GM18907 (cell line): ENCODE measurements at regions not wholly inside any gene's neighbourhood (a gene's known extent, or its start where the extent isn't known, plus 50 kb on each side); places are given as distances from the start of the nearest gene placed in this dataset.
A peak's percentile ranks its signal among the peaks of the same experiment; 100 is the strongest.
"Not testable (repeated sequence)": the region's sequence is repeated elsewhere in the genome, so short reads cannot be mapped to it uniquely, and the experiment has no call there.

ENCODE experiments used
- ATAC-seq: cut with Tn5 transposase; IDR thresholded peaks from one replicate; pipeline ENCODE4 v1.9.1; 2021; ENCODE audit warnings: mild to moderate bottlenecking, moderate library complexity; ENCODE audit not compliant: unreplicated experiment

DNA sequence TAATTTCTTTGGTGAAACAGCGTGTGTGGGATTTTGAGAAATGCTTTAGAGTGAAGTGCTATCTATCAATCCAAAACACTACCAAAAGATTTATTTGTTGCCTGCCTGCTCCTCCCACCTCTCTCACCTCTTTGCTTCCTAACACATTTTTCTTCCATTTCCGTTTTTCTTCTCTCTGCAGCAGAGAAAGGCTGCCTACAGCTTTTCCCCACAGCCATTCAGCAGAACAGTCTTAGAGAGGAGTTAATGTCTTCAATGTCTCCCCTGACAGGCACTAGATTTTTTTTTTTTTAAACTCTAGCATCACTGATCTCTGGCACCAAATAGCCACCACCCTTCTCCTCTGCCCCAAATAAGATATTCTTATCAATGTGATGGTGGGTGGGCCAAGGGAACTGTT, 327.8 kb upstream of the MAN1A1 start:
- no peak for ATAC-seq

DNA sequence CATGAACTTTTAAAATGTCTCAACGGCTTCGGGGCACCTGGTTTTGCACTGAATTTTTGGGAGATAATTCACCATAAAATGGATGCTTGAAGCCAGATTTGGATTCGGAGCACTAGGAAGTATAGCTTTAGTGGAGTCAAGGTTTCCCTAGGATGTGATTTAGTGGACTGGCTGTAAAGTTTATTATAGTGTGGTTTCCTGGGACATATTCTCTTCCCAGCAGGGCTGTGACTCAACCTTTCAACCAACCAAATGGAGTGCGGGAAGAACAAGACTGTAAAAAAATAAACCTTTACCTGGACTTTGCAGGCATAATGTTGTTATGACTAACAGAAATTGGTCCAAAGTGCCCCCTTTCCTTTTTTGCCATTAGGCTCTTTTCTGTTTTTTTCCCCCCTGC, 327.4 kb upstream of the MAN1A1 start:
- ATAC-seq = no peak

DNA sequence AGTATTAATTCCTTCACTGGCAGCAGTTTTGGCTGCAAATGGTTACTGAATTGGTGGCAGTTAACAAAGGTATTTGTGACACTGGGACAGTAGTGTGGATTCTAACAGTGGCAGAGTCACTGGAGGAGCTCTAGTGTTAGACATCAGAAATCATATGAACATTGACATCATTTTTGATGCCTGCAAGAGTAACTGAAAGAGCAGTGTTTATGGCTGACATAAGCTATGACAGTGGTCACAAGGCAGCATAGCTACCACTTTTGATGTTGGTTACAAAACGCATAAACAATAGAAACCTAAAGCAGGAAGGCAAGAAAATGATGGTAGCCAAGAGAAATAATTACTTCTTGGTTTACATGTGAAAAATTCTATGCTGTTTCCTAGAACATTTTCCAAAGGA, 326.7 kb upstream of the MAN1A1 start:
- no peak for ATAC-seq

DNA sequence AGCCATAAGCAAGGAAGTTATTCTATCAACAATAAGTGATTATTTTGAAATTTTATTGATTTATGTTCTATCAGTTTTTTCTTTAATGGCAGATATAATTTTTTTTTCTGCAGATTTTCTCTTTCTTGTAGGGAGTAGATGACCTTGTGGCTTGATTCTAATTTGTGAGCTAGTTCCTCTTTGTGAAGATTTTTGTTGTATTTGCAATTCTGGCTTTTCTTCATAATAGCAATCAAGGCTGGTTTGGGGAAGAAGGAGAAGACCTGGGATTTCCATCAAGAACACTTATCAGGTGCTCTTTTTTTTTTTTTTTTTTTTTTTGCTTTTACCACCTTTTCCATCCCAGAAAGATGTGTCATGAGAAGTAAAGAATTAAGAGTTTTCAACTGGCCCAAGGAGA, 324.2 kb upstream of the MAN1A1 start:
- ATAC-seq = no peak

DNA sequence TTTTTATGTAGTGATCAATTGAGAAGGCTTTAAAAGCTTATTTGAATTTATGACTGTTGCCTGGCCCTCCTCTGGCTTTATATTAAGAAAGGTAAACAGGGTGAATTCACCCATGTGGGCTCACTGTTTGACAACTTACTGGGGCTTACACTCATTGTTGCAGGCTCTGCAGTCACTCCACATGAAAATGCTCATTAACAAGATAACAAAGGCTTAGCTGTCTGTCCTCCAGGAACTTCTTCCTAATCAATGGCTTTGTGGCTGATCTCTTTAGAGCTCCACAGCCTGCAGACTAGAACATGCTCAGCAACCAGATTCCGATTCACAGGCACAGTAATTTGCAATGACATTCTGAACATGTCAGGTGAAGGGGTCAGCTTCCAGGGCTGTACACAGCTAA, 323.2 kb upstream of the MAN1A1 start:
- no peak for ATAC-seq

DNA sequence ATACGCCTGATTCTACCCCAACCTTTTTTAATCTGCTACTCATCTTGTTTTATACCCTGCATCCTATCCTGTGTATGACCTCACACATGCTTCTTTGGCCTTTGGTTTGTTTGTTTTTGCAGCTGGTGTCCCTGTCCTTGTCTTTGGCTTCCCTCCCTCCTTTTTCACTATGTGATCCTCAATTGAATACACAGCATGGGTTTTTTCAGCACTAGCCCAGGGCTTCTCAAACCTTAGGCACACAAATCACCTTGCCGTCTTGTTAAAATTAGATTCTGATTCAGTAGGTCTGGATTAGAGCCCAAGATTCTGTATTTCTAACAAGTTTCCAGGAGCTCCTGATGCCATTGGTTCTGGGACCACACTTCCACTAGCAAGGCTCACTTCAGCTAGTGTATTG, 321.5 kb upstream of the MAN1A1 start:
- no peak for ATAC-seq

DNA sequence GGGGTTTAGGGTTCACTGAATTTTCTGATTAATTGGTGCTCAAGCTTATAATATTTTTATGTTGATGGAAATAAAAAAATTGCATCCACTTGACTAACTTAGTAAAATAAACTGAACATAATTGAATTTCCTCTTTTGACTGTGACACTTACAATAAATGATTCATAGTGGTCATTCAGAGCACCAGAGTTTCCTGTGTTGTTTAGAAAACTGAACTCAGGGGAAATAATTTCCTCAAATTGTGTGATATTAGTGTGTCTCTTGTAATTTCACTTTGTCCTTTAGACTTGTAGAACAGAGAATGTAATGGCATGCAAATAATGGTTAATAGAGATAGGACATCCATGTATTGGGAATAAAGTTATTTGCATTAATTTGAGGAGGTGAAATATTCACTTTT, 319.7 kb upstream of the MAN1A1 start:
- peak; percentile 70 for ATAC-seq

DNA sequence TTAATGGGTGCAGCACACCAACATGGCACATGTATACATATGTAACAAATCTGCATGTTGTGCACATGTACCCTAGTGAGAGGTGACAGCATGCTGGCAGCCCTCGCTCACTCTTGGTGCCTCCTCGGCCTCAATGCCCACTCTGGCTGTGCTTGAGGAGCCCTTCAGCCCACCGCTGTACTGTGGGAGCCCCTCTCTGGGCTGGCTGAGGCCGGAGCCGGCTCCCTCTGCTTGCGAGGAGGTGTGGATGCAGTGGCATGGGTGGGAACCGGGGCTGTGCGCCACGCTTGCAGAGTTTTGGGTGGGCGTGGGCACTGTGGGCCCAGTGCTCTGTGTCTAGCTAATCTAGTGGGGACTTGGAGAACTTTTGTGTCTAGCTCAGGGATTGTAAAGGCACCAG, 315.9 kb upstream of the MAN1A1 start:
- not testable (repeated sequence) for ATAC-seq

DNA sequence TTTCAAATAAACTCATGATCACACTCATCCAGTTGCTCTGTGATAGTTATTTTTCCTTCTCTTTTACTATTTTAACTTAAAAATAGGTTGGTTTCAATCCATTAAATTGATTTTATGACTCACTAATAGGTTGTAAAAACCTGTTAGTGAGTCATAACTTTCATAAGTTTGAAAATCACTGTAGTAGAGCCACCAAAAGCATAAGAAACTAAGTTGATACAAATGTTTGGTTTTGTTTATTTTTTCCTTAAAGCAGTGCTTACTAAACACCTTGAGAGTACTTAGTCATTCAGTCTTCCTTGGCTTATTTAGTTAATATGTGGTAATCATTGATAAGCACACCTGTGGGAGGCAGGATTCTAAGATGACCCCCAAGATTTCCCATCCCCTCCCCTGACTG, 312.1 kb upstream of the MAN1A1 start:
- no peak for ATAC-seq

DNA sequence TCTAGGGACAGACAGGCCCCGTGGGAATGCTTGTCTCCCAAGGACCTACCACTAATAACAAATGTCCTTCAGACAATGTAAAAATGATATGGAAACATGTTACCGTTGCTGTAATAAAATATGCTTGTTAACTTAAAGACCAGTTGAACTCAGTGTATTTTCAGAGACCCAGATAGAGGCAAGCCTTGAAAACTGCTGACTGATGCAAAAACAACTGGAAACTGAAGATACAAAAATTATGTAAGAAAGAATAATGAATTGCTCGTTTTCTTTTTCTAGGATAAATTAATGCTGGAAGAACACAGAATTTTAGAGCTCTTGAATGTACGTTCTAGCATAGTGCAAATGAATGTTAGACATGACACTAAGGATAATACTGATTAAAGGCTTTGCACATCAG, 311.5 kb upstream of the MAN1A1 start:
- no peak for ATAC-seq

DNA sequence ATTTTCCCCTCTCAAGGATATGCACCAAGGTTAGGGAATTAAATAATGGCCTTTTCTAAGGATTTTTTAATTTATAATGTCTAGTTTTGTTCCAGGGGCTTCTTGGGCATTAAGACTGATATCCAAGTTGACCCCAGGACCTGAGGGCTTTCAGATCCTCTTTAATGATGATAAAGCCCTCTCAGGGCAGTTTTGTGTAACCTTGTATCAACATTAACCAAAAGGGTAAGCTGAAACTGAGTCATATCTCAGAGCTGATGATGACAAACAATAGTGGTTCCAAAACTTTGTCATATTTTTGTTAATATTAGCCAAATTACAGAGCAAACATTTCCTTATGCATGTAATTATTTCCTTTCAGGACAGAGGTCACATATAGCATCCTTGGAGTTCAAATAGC, 309.4 kb upstream of the MAN1A1 start:
- peak; percentile 51 for ATAC-seq

DNA sequence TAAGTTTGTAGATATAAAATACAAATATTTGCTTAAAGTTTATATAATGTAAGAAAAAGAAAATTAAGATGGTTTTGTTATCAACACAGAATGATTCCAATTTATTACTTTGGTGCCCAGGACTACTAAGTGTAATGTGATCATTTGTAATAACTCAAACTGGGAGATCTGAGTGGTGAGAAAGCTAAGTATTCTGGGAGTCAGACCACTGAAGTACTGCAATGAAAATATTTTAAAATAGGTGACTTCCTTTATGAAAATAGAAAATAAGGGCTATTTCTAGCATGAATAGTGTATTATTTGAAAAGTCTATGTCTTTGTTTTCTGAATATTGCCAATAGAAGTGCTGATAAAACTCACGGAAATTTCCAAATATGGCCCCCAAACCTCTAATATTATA, 305.6 kb upstream of the MAN1A1 start:
- no peak for ATAC-seq

DNA sequence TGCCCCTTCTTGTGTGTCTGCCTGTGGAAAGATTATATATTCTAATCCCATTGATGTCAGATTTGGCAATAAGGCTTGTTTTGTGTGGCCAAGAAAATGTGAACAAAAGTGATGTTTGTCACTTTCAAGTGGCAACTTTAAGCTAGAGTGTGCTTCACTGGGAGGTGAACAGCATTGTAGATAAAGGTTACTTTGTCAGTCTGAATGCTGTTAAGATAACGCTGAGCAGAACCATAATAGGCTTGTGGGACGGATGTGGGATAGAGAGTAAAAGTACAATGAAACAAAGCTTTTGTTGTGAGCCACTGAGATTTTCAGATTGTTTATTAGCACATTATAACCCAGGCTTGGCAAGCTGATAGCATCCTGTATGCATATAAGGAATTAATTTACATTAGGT, 303.8 kb upstream of the MAN1A1 start:
- no peak for ATAC-seq

DNA sequence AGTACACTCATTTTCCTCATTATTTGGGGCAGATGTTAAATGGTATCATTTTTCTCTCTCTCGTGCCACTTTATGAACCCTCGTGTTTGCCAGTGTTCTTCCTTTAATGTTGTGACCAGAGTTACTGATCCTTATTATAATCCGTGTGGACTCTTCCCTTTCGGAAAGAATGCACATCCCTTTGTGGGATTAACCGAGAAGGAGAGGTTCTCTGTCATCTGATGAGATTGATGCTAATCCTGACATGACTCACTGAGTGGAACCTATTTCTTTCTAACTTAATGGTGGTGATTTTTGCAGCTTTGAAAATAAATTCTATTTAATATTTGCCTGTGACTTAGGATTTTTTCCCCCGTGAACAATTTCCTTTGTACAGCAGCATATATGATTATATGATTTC, 300.0 kb upstream of the MAN1A1 start:
- no peak for ATAC-seq

DNA sequence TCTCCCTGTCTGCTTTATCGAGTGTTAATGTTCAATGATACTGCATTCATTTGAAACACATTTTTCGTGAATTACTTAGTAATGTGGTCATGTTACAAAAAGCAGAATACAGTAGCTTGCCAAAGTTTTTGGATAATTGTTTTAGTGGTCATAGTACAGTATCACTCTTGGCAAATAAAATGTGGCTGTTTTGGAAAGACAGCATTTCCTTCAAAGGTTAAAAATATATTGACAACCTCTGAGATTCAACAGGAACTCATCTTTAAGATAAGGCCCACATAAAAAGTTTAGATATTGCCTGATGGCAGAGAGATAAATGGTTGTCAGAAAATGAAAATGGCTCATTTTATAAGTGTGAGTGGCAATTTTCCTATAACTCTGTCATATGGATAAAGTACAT, 297.7 kb upstream of the MAN1A1 start:
- ATAC-seq = no peak

DNA sequence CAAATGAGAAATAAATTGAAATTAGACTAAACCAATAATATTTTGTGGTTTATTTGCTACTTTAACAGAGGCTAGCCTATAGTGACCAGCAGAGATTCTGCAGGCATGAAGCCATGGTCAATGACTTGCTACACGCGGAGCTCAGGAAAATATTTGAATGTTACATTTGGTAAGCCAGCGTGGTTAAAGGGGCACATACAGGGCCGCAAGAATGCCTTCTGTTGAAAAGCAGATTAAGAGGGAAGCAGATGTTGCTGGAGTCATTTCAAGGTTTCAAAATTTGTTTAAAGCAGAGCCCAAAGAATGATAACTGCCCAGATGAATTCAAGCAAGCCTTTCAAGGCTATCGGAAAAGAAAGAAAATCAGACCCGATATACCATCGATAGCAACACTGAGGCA, 294.3 kb upstream of the MAN1A1 start:
- ATAC-seq = no peak

DNA sequence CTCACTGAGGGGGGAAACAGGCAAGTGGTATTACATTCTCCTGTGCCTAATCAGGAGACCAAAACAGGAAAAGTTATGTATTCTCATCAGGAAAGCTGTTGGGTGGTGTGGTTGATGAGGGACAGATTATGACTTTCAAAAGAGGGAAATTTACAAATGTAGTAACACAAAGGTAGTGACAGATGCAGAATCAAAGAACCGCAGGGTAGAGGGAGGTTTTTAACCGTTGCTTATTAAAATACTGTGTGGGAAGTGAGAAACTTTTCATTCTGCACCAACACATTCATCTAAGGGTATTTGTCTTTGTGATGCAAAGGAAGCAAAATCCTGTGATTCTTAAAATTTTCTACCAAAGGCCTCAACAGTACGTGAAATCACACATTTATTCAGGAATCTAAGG, 288.2 kb upstream of the MAN1A1 start:
- no peak for ATAC-seq

DNA sequence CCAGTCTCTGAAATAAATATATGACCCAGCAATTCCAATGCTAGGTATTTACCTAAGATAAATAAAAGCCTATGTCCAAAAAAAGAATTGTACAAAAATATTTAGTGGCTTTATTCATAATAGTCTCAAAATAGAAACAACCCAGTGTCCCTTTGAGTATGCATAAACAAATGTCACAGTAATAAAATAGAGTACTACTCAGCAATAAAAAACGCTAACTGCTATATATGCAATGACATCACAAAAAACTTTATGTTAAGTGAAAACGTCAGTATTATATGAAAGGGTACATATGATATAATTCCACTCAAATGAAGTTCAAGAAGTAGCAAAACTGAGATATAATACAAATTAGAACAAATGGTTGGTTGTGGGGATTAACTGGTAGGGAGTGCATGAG, 286.5 kb upstream of the MAN1A1 start:
- ATAC-seq = no peak

DNA sequence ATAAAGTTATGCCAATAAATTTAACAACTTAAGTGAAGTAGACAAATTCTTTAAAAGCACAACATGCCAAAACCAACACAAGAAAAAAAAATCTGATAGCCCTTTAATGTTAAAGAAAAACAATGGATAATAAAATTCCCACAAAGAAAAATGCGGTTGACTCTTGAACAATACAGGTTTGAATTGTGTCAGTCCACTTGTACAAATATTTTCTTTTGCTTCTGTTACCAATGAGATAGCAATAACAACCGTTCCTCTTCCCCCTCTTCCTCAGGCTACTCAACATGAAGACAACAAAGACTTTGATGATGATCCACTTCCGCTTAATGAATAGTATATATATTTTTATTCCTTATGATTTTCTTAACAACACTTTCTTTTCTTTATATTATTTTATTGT, 283.9 kb upstream of the MAN1A1 start:
- ATAC-seq = no peak

DNA sequence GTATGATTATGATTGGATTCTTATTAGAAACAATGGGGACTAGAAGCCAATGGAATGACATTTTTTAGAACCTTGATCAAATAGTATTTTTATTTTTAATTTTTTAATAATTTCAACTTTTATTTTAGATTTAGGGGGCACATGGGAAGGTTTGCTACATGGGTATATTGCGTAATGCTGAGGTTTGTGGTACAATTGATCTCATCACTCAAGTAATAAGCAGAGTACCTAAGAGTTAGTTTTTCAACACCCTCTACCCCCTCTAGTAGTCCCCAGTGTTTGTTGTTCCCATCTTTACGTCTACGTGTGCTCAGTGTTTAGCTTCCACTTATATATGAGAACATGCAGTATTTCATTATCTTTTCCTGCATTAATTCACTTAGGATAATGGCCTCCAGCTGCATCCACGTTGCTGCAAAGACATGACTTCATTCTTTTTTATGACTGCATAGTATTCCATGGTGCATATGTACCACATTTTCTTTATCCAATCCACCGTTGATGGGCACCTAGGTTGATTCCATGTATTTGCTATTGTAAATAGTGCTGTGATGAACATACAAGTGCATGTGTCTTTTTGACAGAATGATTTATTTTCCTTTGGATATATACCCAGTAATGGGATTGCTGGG, 281.1 kb upstream of the MAN1A1 start:
- no peak for ATAC-seq

DNA sequence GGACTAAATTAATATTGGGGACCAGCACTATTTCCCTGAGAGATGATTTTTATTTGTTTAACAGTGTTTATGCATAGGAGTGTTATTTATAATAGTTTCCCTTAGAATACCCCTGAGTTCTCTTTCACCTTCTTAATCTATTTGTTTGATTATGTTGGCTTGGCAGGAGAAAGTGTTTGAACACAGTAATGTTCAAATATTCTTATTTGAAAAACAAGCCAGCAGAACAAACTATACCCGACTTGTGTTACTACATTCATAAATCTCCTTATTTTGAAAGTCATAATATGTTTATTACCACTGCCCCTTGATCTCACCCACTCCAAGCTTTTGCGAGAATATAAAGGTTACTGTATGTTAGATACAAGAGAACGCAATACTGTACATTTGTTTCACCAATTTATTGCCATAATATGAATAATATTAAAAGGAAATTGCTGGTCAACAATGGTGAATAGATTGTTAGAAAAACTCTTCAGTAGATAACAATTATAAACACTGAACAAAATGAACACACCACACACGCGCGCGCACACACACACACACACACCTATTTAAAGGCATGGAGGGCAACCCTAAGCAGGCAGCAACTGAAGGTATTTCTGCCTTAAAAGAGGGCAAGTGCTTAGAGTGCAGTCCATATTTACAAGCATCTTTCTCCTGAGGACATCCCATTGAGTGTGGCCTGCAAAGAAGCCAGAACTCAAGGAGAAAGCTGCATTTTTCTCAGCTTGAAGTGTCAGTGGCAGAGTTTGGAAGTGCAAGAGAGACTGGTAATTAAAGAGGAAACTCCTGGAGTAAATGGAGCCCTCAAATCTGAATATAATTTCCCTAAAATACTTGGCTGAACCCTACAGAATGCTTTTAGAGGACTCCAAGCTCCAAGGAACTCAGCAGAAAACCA, 279.4 kb upstream of the MAN1A1 start:
- no peak for ATAC-seq

DNA sequence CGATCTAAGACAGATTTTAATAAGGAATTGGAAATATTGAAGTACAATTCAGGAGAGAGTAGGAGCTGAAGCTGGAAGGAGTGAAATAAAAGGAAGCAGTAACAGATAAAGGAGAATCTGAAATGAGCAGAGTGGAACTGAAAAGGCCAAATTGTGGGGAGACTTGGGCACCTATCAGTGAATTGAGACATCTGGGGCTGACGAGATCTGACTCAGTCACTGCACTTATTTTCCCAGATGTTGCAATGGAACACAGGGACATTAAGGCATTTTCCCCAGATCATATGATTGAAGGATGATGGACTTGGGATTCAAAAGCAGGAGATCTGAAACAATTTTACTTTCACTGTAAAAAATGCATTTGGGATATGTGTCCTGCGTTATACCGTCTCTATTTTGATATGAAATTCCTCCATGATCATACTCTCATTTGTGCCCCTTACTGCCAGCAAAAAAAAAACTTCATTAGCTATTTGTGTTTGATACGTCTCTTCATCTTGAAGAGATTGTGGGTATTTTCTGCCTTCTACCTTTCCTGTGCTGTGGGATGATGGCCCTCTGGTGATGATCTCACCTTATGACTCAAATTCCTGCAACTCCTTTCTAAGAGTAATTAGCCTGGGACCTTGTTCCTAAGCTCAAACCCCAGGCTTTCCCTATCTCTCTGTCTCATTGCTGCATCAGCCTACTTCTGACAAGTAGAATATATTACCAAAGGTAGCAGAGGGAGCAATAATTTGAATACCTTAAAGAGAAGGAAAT, 278.5 kb upstream of the MAN1A1 start:
- no peak for ATAC-seq
